ENCODE measurements at regions not wholly inside any gene's neighbourhood (a gene's known extent, or its start where the extent isn't known, plus 50 kb on each side); places are given as distances from the start of the nearest gene placed in this dataset.
"Not testable (repeated sequence)": the region's sequence is repeated elsewhere in the genome, so short reads cannot be mapped to it uniquely, and the experiment has no call there.

GRCh38 chr7:65193334-65194058 lies 180.2 kb upstream of the ZNF92 start:
- H3K4me3 Mint-ChIP-seq; H3K9me3 ChIP-seq (ENCODE audit: control insufficient read depth, low read length, poor library complexity, severe bottlenecking); ATAC-seq; H3K27me3 Mint-ChIP-seq; H3K27ac Mint-ChIP-seq; DNase-seq; H3K4me1 Mint-ChIP-seq; H3K36me3 Mint-ChIP-seq (ENCODE audit: low read depth): not testable (repeated sequence)

- not testable (repeated sequence) for H3K9me3 ChIP-seq (ENCODE audit: control insufficient read depth, low read length, poor library complexity, severe bottlenecking); ATAC-seq; H3K27me3 Mint-ChIP-seq; H3K27ac Mint-ChIP-seq; H3K36me3 Mint-ChIP-seq (ENCODE audit: low read depth); DNase-seq; H3K4me3 Mint-ChIP-seq; H3K4me1 Mint-ChIP-seq
Observed at GRCh38 chr7:65177041-65177440, 170.6 kb upstream of the ERV3-1 start.

GRCh38 chr7:65150105-65150504 lies 143.6 kb upstream of the ERV3-1 start:
- H3K4me3 Mint-ChIP-seq; DNase-seq; ATAC-seq; H3K36me3 Mint-ChIP-seq (ENCODE audit: low read depth); H3K27ac Mint-ChIP-seq; H3K27me3 Mint-ChIP-seq; H3K9me3 ChIP-seq (ENCODE audit: control insufficient read depth, low read length, poor library complexity, severe bottlenecking); H3K4me1 Mint-ChIP-seq: not testable (repeated sequence)

GRCh38 chr7:65146118-65146914 lies 139.8 kb upstream of the ERV3-1 start:
- H3K4me3 Mint-ChIP-seq; ATAC-seq; H3K4me1 Mint-ChIP-seq; DNase-seq; H3K27me3 Mint-ChIP-seq; H3K27ac Mint-ChIP-seq; H3K36me3 Mint-ChIP-seq (ENCODE audit: low read depth); H3K9me3 ChIP-seq (ENCODE audit: control insufficient read depth, low read length, poor library complexity, severe bottlenecking): not testable (repeated sequence)

- not testable (repeated sequence) for H3K27me3 Mint-ChIP-seq; H3K9me3 ChIP-seq (ENCODE audit: control insufficient read depth, low read length, poor library complexity, severe bottlenecking); DNase-seq; H3K36me3 Mint-ChIP-seq (ENCODE audit: low read depth); ATAC-seq; H3K4me3 Mint-ChIP-seq; H3K27ac Mint-ChIP-seq; H3K4me1 Mint-ChIP-seq
Observed at GRCh38 chr7:65145710-65146109, 139.2 kb upstream of the ERV3-1 start.

GRCh38 chr7:65145008-65145407 lies 138.5 kb upstream of the ERV3-1 start:
- H3K36me3 Mint-ChIP-seq (ENCODE audit: low read depth); H3K9me3 ChIP-seq (ENCODE audit: control insufficient read depth, low read length, poor library complexity, severe bottlenecking); ATAC-seq; DNase-seq; H3K27me3 Mint-ChIP-seq; H3K27ac Mint-ChIP-seq; H3K4me3 Mint-ChIP-seq; H3K4me1 Mint-ChIP-seq: not testable (repeated sequence)

- not testable (repeated sequence) for H3K27me3 Mint-ChIP-seq; H3K4me1 Mint-ChIP-seq; ATAC-seq; H3K27ac Mint-ChIP-seq; DNase-seq; H3K4me3 Mint-ChIP-seq; H3K36me3 Mint-ChIP-seq (ENCODE audit: low read depth); H3K9me3 ChIP-seq (ENCODE audit: control insufficient read depth, low read length, poor library complexity, severe bottlenecking)
Observed at GRCh38 chr7:65144557-65144956, 138.1 kb upstream of the ERV3-1 start.

- H3K27ac Mint-ChIP-seq; H3K36me3 Mint-ChIP-seq (ENCODE audit: low read depth); ATAC-seq; H3K9me3 ChIP-seq (ENCODE audit: control insufficient read depth, low read length, poor library complexity, severe bottlenecking); H3K27me3 Mint-ChIP-seq; H3K4me1 Mint-ChIP-seq; DNase-seq; H3K4me3 Mint-ChIP-seq: not testable (repeated sequence)
Observed at GRCh38 chr7:65144119-65144518, 137.6 kb upstream of the ERV3-1 start.

GRCh38 chr7:65141894-65142293 lies 135.4 kb upstream of the ERV3-1 start:
- not testable (repeated sequence) for H3K4me1 Mint-ChIP-seq; DNase-seq; ATAC-seq; H3K9me3 ChIP-seq (ENCODE audit: control insufficient read depth, low read length, poor library complexity, severe bottlenecking); H3K4me3 Mint-ChIP-seq; H3K36me3 Mint-ChIP-seq (ENCODE audit: low read depth); H3K27me3 Mint-ChIP-seq; H3K27ac Mint-ChIP-seq

- not testable (repeated sequence) for H3K4me1 Mint-ChIP-seq; H3K27me3 Mint-ChIP-seq; ATAC-seq; H3K4me3 Mint-ChIP-seq; H3K9me3 ChIP-seq (ENCODE audit: control insufficient read depth, low read length, poor library complexity, severe bottlenecking); H3K27ac Mint-ChIP-seq; H3K36me3 Mint-ChIP-seq (ENCODE audit: low read depth); DNase-seq
Observed at GRCh38 chr7:65141405-65141778, 134.9 kb upstream of the ERV3-1 start.

GRCh38 chr7:65140543-65141404 lies 134.3 kb upstream of the ERV3-1 start:
- not testable (repeated sequence) for H3K36me3 Mint-ChIP-seq (ENCODE audit: low read depth); H3K27me3 Mint-ChIP-seq; DNase-seq; H3K9me3 ChIP-seq (ENCODE audit: control insufficient read depth, low read length, poor library complexity, severe bottlenecking); ATAC-seq; H3K4me3 Mint-ChIP-seq; H3K27ac Mint-ChIP-seq; H3K4me1 Mint-ChIP-seq

GRCh38 chr7:65136850-65137249 lies 130.4 kb upstream of the ERV3-1 start:
- H3K36me3 Mint-ChIP-seq (ENCODE audit: low read depth); H3K27me3 Mint-ChIP-seq; H3K27ac Mint-ChIP-seq; H3K4me3 Mint-ChIP-seq; ATAC-seq; H3K4me1 Mint-ChIP-seq; H3K9me3 ChIP-seq (ENCODE audit: control insufficient read depth, low read length, poor library complexity, severe bottlenecking); DNase-seq: not testable (repeated sequence)

GRCh38 chr7:65133087-65133486 lies 126.6 kb upstream of the ERV3-1 start:
- not testable (repeated sequence) for H3K4me1 Mint-ChIP-seq, DNase-seq, H3K4me3 Mint-ChIP-seq

More at GRCh38 chr7:65133087-65133486, 126.6 kb upstream of the ERV3-1 start:
- not testable (repeated sequence) for H3K27me3 Mint-ChIP-seq; H3K9me3 ChIP-seq (ENCODE audit: control insufficient read depth, low read length, poor library complexity, severe bottlenecking); ATAC-seq; H3K36me3 Mint-ChIP-seq (ENCODE audit: low read depth); H3K27ac Mint-ChIP-seq
